ENCODE measurements at regions not wholly inside any gene's neighbourhood (a gene's known extent, or its start where the extent isn't known, plus 50 kb on each side); places are given as distances from the start of the nearest gene placed in this dataset.
A peak's percentile ranks its signal among the peaks of the same experiment; 100 is the strongest.

DNA sequence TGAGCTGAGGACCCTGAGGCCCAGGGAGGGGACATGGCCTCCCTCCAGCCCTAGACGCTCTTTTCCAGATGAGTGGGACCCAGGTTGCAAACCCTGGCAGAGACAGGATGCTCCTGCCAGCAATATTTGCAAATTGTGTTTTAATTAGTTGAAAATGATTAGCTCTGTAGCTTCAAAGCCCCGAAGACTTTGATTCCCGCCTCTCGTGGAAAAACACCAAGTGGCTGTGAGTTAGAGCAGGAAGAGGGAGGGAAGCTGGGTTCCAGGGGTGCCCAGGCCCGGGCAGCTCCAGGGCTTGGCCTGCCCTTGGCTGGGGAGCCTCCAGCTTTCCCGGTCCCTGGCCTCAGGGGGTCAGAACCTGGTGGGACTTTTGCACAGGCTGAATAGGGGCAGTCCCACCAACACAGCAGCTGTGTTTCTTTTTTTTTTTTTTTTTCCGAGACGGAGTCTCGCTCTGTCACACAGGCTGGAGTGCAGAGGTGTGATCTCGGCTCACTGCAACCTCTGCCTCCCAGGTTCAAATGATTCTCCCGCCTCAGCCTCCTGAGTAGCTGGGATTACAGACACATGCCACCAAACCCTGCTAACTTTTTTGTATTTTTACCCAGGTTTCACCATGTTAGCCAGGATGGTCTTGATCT is 101.6 kb upstream of the RTL6 start:
- H4K20me1 ChIP-seq (ENCODE audit: insufficient read depth), result no peaks in the 10 kb centered on the region
- H3K27ac ChIP-seq (ENCODE audit: low read depth in 2 of 2, low read length in 1 of 2), result no peak overlapping the region
- H3K4me3 ChIP-seq (ENCODE audit: low read depth in 2 of 2, low read length in 1 of 2), result no peak overlapping the region
- no peaks in the 10 kb centered on the region for H3K9me3 ChIP-seq
- H3K4me1 ChIP-seq (ENCODE audit: control insufficient read depth in 1 of 2, insufficient read depth in 2 of 2, low read depth in 1 of 2, low read length in 1 of 2), result peaks cover 0 to 12% of the 10 kb centered on the region in 2 experiments; a peak in 1 of 4 replicates
- POLR2A ChIA-PET, result no interaction called here
- TF ChIP-seq RCOR1 (IDR thresholded peaks at IDR 0.05; ENCODE audit: low read length) (no peak), TAF1 (IDR thresholded peaks at IDR 0.05; ENCODE audit: borderline replicate concordance, low read depth, low read length) (no peak), FOXJ3 (CRISPR knock-in tag; IDR thresholded peaks at IDR 0.05) (no peak), RFX5 (IDR thresholded peaks at IDR 0.05; ENCODE audit: low read length) (no peak), MEF2A (IDR thresholded peaks at IDR 0.05; ENCODE audit: borderline replicate concordance, low read depth) (no peak), POLR2AphosphoS5 (IDR thresholded peaks at IDR 0.05; ENCODE audit: low read depth, low read length) (no peak), RAD21 (IDR thresholded peaks at IDR 0.05; ENCODE audit: low read length) (no peak), SMC3 (IDR thresholded peaks at IDR 0.05; ENCODE audit: low read depth, low read length) (no peak), YY1 (IDR thresholded peaks at IDR 0.05; ENCODE audit: low read depth) (no peak), NRF1 (IDR thresholded peaks at IDR 0.05; ENCODE audit: low read depth, low read length) (no peak), TEAD4 (IDR thresholded peaks at IDR 0.05; ENCODE audit: borderline replicate concordance, insufficient read depth) (no peak), CHD2 (IDR thresholded peaks at IDR 0.05; ENCODE audit: low read length, partially characterized antibody) (no peak), EZH2phosphoT487 (IDR thresholded peaks at IDR 0.05; ENCODE audit: borderline replicate concordance, low read depth) (no peak), JUND (IDR thresholded peaks at IDR 0.05) (no peak), MXI1 (IDR thresholded peaks at IDR 0.05; ENCODE audit: low read depth, low read length) (no peak)
- TF ChIP-seq, protein P1, sequence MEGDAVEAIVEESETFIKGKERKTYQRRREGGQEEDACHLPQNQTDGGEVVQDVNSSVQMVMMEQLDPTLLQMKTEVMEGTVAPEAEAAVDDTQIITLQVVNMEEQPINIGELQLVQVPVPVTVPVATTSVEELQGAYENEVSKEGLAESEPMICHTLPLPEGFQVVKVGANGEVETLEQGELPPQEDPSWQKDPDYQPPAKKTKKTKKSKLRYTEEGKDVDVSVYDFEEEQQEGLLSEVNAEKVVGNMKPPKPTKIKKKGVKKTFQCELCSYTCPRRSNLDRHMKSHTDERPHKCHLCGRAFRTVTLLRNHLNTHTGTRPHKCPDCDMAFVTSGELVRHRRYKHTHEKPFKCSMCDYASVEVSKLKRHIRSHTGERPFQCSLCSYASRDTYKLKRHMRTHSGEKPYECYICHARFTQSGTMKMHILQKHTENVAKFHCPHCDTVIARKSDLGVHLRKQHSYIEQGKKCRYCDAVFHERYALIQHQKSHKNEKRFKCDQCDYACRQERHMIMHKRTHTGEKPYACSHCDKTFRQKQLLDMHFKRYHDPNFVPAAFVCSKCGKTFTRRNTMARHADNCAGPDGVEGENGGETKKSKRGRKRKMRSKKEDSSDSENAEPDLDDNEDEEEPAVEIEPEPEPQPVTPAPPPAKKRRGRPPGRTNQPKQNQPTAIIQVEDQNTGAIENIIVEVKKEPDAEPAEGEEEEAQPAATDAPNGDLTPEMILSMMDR (IDR thresholded peaks at IDR 0.05), result no peak
- TF ChIP-seq, protein P2, sequence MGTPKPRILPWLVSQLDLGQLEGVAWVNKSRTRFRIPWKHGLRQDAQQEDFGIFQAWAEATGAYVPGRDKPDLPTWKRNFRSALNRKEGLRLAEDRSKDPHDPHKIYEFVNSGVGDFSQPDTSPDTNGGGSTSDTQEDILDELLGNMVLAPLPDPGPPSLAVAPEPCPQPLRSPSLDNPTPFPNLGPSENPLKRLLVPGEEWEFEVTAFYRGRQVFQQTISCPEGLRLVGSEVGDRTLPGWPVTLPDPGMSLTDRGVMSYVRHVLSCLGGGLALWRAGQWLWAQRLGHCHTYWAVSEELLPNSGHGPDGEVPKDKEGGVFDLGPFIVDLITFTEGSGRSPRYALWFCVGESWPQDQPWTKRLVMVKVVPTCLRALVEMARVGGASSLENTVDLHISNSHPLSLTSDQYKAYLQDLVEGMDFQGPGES (IDR thresholded peaks at IDR 0.05; ENCODE audit: low read depth, low read length), result no peak
- TF ChIP-seq, protein P3, sequence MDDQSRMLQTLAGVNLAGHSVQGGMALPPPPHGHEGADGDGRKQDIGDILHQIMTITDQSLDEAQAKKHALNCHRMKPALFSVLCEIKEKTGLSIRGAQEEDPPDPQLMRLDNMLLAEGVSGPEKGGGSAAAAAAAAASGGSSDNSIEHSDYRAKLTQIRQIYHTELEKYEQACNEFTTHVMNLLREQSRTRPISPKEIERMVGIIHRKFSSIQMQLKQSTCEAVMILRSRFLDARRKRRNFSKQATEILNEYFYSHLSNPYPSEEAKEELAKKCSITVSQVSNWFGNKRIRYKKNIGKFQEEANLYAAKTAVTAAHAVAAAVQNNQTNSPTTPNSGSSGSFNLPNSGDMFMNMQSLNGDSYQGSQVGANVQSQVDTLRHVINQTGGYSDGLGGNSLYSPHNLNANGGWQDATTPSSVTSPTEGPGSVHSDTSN (IDR thresholded peaks at IDR 0.05), result no peak
- TF ChIP-seq, protein P4, sequence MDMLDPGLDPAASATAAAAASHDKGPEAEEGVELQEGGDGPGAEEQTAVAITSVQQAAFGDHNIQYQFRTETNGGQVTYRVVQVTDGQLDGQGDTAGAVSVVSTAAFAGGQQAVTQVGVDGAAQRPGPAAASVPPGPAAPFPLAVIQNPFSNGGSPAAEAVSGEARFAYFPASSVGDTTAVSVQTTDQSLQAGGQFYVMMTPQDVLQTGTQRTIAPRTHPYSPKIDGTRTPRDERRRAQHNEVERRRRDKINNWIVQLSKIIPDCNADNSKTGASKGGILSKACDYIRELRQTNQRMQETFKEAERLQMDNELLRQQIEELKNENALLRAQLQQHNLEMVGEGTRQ (IDR thresholded peaks at IDR 0.05; ENCODE audit: borderline replicate concordance, low read depth, low read length), result no peak
- 69% methylated on average over 11 of the region's 11 CpGs for WGBS (ENCODE audit: low lambda C conversion rate)
- no peaks in the 10 kb centered on the region for H3K79me2 ChIP-seq (ENCODE audit: insufficient read depth)
- no peaks in the 10 kb centered on the region for H3F3A ChIP-seq (replicated peaks; ENCODE audit: insufficient read depth)
- H3K9ac ChIP-seq, result no peak overlapping the region
- CTCF ChIA-PET, result interaction anchor here (1.2 kb wide), 1 partner anchor 26 kb away, joined by 6 read pairs; no protein-coding TSS in a partner anchor
- H3K27me3 ChIP-seq (ENCODE audit: insufficient read depth), result no peaks in the 10 kb centered on the region
- H3K36me3 ChIP-seq (replicated peaks in 1 of 2; ENCODE audit: control insufficient read depth in 1 of 2, insufficient read depth in 2 of 2, low read length in 1 of 2), result no peaks in the 10 kb centered on the region
- H2AFZ ChIP-seq (ENCODE audit: low read depth), result no peak overlapping the region
- DNase-seq, result peak; percentile 43
- H3K4me2 ChIP-seq, result no peak overlapping the region
- no peaks in the 10 kb centered on the region for H3K9me2 ChIP-seq
